ENCODE measurements at regions not wholly inside any gene's neighbourhood (a gene's known extent, or its start where the extent isn't known, plus 50 kb on each side); places are given as distances from the start of the nearest gene placed in this dataset.

- Mint-ChIP-seq H3K27ac (no peak overlapping the region), H3K27me3 (ENCODE audit: low read depth) (peaks cover 5% of the 10 kb centered on the region), H3K4me1 (no peaks in the 10 kb centered on the region), H3K36me3 (peaks cover 62% of the 10 kb centered on the region), H3K9me3 (peaks cover 77% of the 10 kb centered on the region), H3K4me3 (no peak overlapping the region)
- ChIA-PET POLR2A (no interaction called here), CTCF (interaction anchor here (0.6 kb wide), 1 partner anchor 52 kb away, joined by 5 read pairs; no protein-coding TSS in a partner anchor)
- no peak for DNase-seq (ENCODE audit: low spot score)
- no peak for ATAC-seq
- TF ChIP-seq SMAD4 (CRISPR knock-in tag; IDR thresholded peaks at IDR 0.05) (no peak), ZBTB21 (CRISPR knock-in tag; IDR thresholded peaks at IDR 0.05; ENCODE audit: borderline replicate concordance) (no peak), JUN (CRISPR knock-in tag; IDR thresholded peaks at IDR 0.05) (no peak), ZNF416 (CRISPR knock-in tag; IDR thresholded peaks at IDR 0.05) (no peak), NFYB (CRISPR knock-in tag; conservative IDR thresholded peaks at IDR 0.05; ENCODE audit: low read depth) (no peak), NR2C2 (CRISPR knock-in tag; IDR thresholded peaks at IDR 0.05) (no peak), ZNF138 (CRISPR knock-in tag; conservative IDR thresholded peaks at IDR 0.05) (no peak), ETV6 (CRISPR knock-in tag; IDR thresholded peaks at IDR 0.05) (no peak), FOXK1 (CRISPR knock-in tag; IDR thresholded peaks at IDR 0.05) (no peak), ATF2 (CRISPR knock-in tag; IDR thresholded peaks at IDR 0.05; ENCODE audit: borderline replicate concordance, low read depth) (no peak), USF2 (CRISPR knock-in tag; IDR thresholded peaks at IDR 0.05) (no peak), ZBTB43 (CRISPR knock-in tag; IDR thresholded peaks at IDR 0.05) (no peak), ZMAT4 (CRISPR knock-in tag; IDR thresholded peaks at IDR 0.05) (no peak), E2F1 (CRISPR knock-in tag; IDR thresholded peaks at IDR 0.05) (no peak)
These were observed 838.5 kb upstream of the TMEM132C start for GRCh38 chr12:127428420-127428819.

- no peak overlapping the region for H3K27ac Mint-ChIP-seq
- ChIA-PET CTCF (no interaction called here), POLR2A (no interaction called here)
- H3K27me3 Mint-ChIP-seq (ENCODE audit: low read depth), result peaks cover 5% of the 10 kb centered on the region
- peaks cover 79% of the 10 kb centered on the region for H3K9me3 Mint-ChIP-seq
- DNase-seq (ENCODE audit: low spot score) (no peak), ATAC-seq (no peak)
- no peak overlapping the region for H3K4me3 Mint-ChIP-seq
- no peaks in the 10 kb centered on the region for H3K4me1 Mint-ChIP-seq
- peaks cover 62% of the 10 kb centered on the region for H3K36me3 Mint-ChIP-seq
- TF ChIP-seq ETV6 (CRISPR knock-in tag; IDR thresholded peaks at IDR 0.05) (no peak), OVOL2 (CRISPR knock-in tag; IDR thresholded peaks at IDR 0.05; ENCODE audit: borderline replicate concordance) (no peak), ZNF281 (CRISPR knock-in tag; IDR thresholded peaks at IDR 0.05) (no peak), JUN (CRISPR knock-in tag; IDR thresholded peaks at IDR 0.05) (no peak), ELF4 (CRISPR knock-in tag; IDR thresholded peaks at IDR 0.05; ENCODE audit: low read depth) (no peak), RELA (CRISPR knock-in tag; IDR thresholded peaks at IDR 0.05; ENCODE audit: borderline replicate concordance) (no peak), GRHL2 (CRISPR knock-in tag; IDR thresholded peaks at IDR 0.05; ENCODE audit: insufficient replicate concordance, severe bottlenecking) (no peak), NR3C1 (CRISPR knock-in tag; conservative IDR thresholded peaks at IDR 0.05; ENCODE audit: low read depth) (no peak), NFYB (CRISPR knock-in tag; conservative IDR thresholded peaks at IDR 0.05; ENCODE audit: low read depth) (no peak), ZBTB21 (CRISPR knock-in tag; IDR thresholded peaks at IDR 0.05; ENCODE audit: borderline replicate concordance) (no peak), ZNF671 (CRISPR knock-in tag; IDR thresholded peaks at IDR 0.05) (no peak), AR (CRISPR knock-in tag; IDR thresholded peaks at IDR 0.05) (no peak), CDX4 (CRISPR knock-in tag; IDR thresholded peaks at IDR 0.05; ENCODE audit: borderline replicate concordance) (no peak)
These were observed 837.3 kb upstream of the TMEM132C start for GRCh38 chr12:127429551-127430285.
